ENCODE measurements at regions not wholly inside any gene's neighbourhood (a gene's known extent, or its start where the extent isn't known, plus 50 kb on each side); places are given as distances from the start of the nearest gene placed in this dataset.
"Not testable (repeated sequence)": the region's sequence is repeated elsewhere in the genome, so short reads cannot be mapped to it uniquely, and the experiment has no call there.

GRCh38 chrX:69431420-69431819 lies 72.7 kb upstream of the NALF2 start:
- no peak for TF ChIP-seq CTCF (IDR thresholded peaks at IDR 0.05)
- Histone ChIP-seq H3K9me3 (no peaks in the 10 kb centered on the region), H3K36me3 (no peaks in the 10 kb centered on the region), H3K4me1 (no peaks in the 10 kb centered on the region), H3K27ac (no peak overlapping the region), H3K4me3 (no peak overlapping the region), H3K27me3 (no peaks in the 10 kb centered on the region)
- no peak for DNase-seq (ENCODE audit: low spot score)

GRCh38 chrX:69430785-69431184 lies 73.3 kb upstream of the NALF2 start:
- H3K4me1 ChIP-seq, result no peaks in the 10 kb centered on the region
- H3K27me3 ChIP-seq, result no peaks in the 10 kb centered on the region
- DNase-seq (ENCODE audit: low spot score), result no peak
- H3K27ac ChIP-seq, result no peak overlapping the region
- no peaks in the 10 kb centered on the region for H3K9me3 ChIP-seq
- no peak overlapping the region for H3K4me3 ChIP-seq
- no peak for TF ChIP-seq CTCF (IDR thresholded peaks at IDR 0.05)
- H3K36me3 ChIP-seq, result no peaks in the 10 kb centered on the region

GRCh38 chrX:69429339-69430015 lies 74.6 kb upstream of the NALF2 start:
- Histone ChIP-seq H3K9me3 (no peaks in the 10 kb centered on the region), H3K36me3 (no peaks in the 10 kb centered on the region), H3K4me1 (no peaks in the 10 kb centered on the region), H3K27ac (no peak overlapping the region), H3K27me3 (no peaks in the 10 kb centered on the region), H3K4me3 (no peak overlapping the region)
- no peak for TF ChIP-seq CTCF (IDR thresholded peaks at IDR 0.05)
- no peak for DNase-seq (ENCODE audit: low spot score)

GRCh38 chrX:69428216-69428615 lies 75.9 kb upstream of the NALF2 start:
- H3K9me3 ChIP-seq, result no peaks in the 10 kb centered on the region
- no peaks in the 10 kb centered on the region for H3K27me3 ChIP-seq
- H3K4me1 ChIP-seq, result no peaks in the 10 kb centered on the region
- no peak overlapping the region for H3K27ac ChIP-seq
- H3K36me3 ChIP-seq, result no peaks in the 10 kb centered on the region
- TF ChIP-seq CTCF (IDR thresholded peaks at IDR 0.05), result no peak
- no peak overlapping the region for H3K4me3 ChIP-seq
- no peak for DNase-seq (ENCODE audit: low spot score)

- peak overlapping the region in 1 of 2 donors; percentile 16 for H3K27ac ChIP-seq
- no peak for TF ChIP-seq CTCF (IDR thresholded peaks at IDR 0.05)
- no peak for DNase-seq (ENCODE audit: low spot score)
These were observed 79.2 kb upstream of the NALF2 start for GRCh38 chrX:69424910-69425309.

GRCh38 chrX:69424161-69424560 lies 80.0 kb upstream of the NALF2 start:
- H3K27me3 ChIP-seq, result no peaks in the 10 kb centered on the region
- peak in 1 of 2 donors; percentile 51 for TF ChIP-seq CTCF (IDR thresholded peaks at IDR 0.05)
- H3K4me1 ChIP-seq, result no peaks in the 10 kb centered on the region
- peak overlapping the region in 1 of 2 donors; percentile 16 for H3K27ac ChIP-seq
- H3K36me3 ChIP-seq, result no peaks in the 10 kb centered on the region
- H3K9me3 ChIP-seq, result no peaks in the 10 kb centered on the region
- no peak overlapping the region for H3K4me3 ChIP-seq
- DNase-seq (ENCODE audit: low spot score), result no peak

More at GRCh38 chrX:69424910-69425309, 79.2 kb upstream of the NALF2 start:
- Histone ChIP-seq H3K27me3 (no peaks in the 10 kb centered on the region), H3K4me1 (no peaks in the 10 kb centered on the region), H3K9me3 (no peaks in the 10 kb centered on the region), H3K36me3 (no peaks in the 10 kb centered on the region), H3K4me3 (no peak overlapping the region)

GRCh38 chrX:69422208-69422607 lies 81.9 kb upstream of the NALF2 start:
- not testable (repeated sequence) for DNase-seq (ENCODE audit: low spot score); H3K27ac ChIP-seq; H3K4me1 ChIP-seq; H3K36me3 ChIP-seq; H3K27me3 ChIP-seq; H3K4me3 ChIP-seq; H3K9me3 ChIP-seq
